WTC11 (cell line): ENCODE measurements at regions not wholly inside any gene's neighbourhood (a gene's known extent, or its start where the extent isn't known, plus 50 kb on each side); places are given as distances from the start of the nearest gene placed in this dataset.

Source experiments
- ATAC-seq: fragments of 200-7000 bp; cut with Tn5 transposase; 2 replicates; pipeline ENCODE4 v1.10.0; 2021; ENCODE audit warnings: mild to moderate bottlenecking, moderate library complexity
- CTCF ChIA-PET: fragments of 300-600 bp; sonication (Branson Sonifier 250); formaldehyde crosslinking; loops from one replicate; lab custom pipeline; 2021; ENCODE audit warnings: antibody characterized with exemption; lab: Charles Lee
- POLR2A ChIA-PET: fragments of 350-600 bp; sonication (Branson Sonifier 250); formaldehyde crosslinking; loops from one replicate; lab custom pipeline; 2021; ENCODE audit warnings: antibody characterized with exemption; lab: Charles Lee
- DNase-seq: peaks from one replicate; pipeline ENCODE4 v3.0.0; 2021; ENCODE audit warnings: low spot score
- H3K27ac Mint-ChIP-seq: 2 replicates; pipeline ENCODE4 v1.8.0; 2021; ENCODE audit warnings: mixed read lengths
- H3K27me3 Mint-ChIP-seq: 2 replicates; pipeline ENCODE4 v1.8.0; 2021; ENCODE audit warnings: low read depth, mild to moderate bottlenecking, moderate library complexity, mixed read lengths
- H3K36me3 Mint-ChIP-seq: 2 replicates; pipeline ENCODE4 v1.8.0; 2021; ENCODE audit warnings: mixed read lengths
- H3K4me1 Mint-ChIP-seq: 2 replicates; pipeline ENCODE4 v1.8.0; 2022; ENCODE audit warnings: mixed read lengths
- H3K4me3 Mint-ChIP-seq: 2 replicates; pipeline ENCODE4 v1.8.0; 2021; ENCODE audit warnings: mild to moderate bottlenecking, moderate library complexity, mixed read lengths
- H3K9me3 Mint-ChIP-seq: 2 replicates; pipeline ENCODE4 v1.8.0; 2021; ENCODE audit warnings: mixed read lengths
- ARID4B ChIP-seq: sonication (generic); formaldehyde crosslinking; IDR thresholded peaks from 2 replicates; pipeline ENCODE4 v1.8.0; 2023; ENCODE audit warnings: missing genetic modification reagents, mild to moderate bottlenecking, borderline replicate concordance
- ATF3 ChIP-seq: sonication (generic); formaldehyde crosslinking; conservative IDR thresholded peaks from 2 replicates; pipeline ENCODE4 v1.8.1; 2022; ENCODE audit warnings: mild to moderate bottlenecking, missing genetic modification reagents
- CREB1 ChIP-seq: sonication (generic); formaldehyde crosslinking; IDR thresholded peaks from 2 replicates; pipeline ENCODE4 v1.8.0; 2023; ENCODE audit warnings: mild to moderate bottlenecking, missing genetic modification reagents
- CREM ChIP-seq: sonication (generic); formaldehyde crosslinking; IDR thresholded peaks from 2 replicates; pipeline ENCODE4 v1.8.1; 2022; ENCODE audit warnings: mild to moderate bottlenecking, missing genetic modification reagents, moderate library complexity
- ELF4 ChIP-seq: sonication (generic); formaldehyde crosslinking; IDR thresholded peaks from 2 replicates; pipeline ENCODE4 v1.8.1; 2022; ENCODE audit warnings: low read depth, mild to moderate bottlenecking, moderate library complexity, missing genetic modification reagents
- GABPB1 ChIP-seq: sonication (generic); formaldehyde crosslinking; IDR thresholded peaks from 2 replicates; pipeline ENCODE4 v1.8.1; 2023; ENCODE audit warnings: mild to moderate bottlenecking, missing genetic modification reagents
- JAZF1 ChIP-seq: fragments of 250-450 bp; sonication (Bioruptor Pico); IDR thresholded peaks from 2 replicates; pipeline ENCODE4 v1.9.0; 2021; ENCODE audit warnings: moderate library complexity, mild to moderate bottlenecking, inconsistent platforms
- MAX ChIP-seq: sonication (generic); formaldehyde crosslinking; IDR thresholded peaks from 2 replicates; pipeline ENCODE4 v1.8.0; 2022; ENCODE audit warnings: mild to moderate bottlenecking, missing genetic modification reagents
- NFE2L1 ChIP-seq: sonication (generic); formaldehyde crosslinking; IDR thresholded peaks from 2 replicates; pipeline ENCODE4 v1.8.1; 2023; ENCODE audit warnings: missing genetic modification reagents
- NR3C1 ChIP-seq: sonication (generic); formaldehyde crosslinking; conservative IDR thresholded peaks from 2 replicates; pipeline ENCODE4 v1.8.1; 2023; ENCODE audit warnings: low read depth, mild to moderate bottlenecking, missing genetic modification reagents
- PRRX2 ChIP-seq: fragments of 250-450 bp; sonication (Bioruptor Pico); IDR thresholded peaks from 2 replicates; pipeline ENCODE4 v1.8.0; 2021; ENCODE audit warnings: mild to moderate bottlenecking
- RELA ChIP-seq: sonication (generic); formaldehyde crosslinking; IDR thresholded peaks from 2 replicates; pipeline ENCODE4 v1.8.1; 2022; ENCODE audit warnings: missing genetic modification reagents, mild to moderate bottlenecking, borderline replicate concordance
- TEAD1 ChIP-seq: sonication (generic); formaldehyde crosslinking; IDR thresholded peaks from 2 replicates; pipeline ENCODE4 v1.8.0; 2022; ENCODE audit warnings: mild to moderate bottlenecking, missing genetic modification reagents
- ZNF423 ChIP-seq: fragments of 250-450 bp; sonication (Bioruptor Pico); IDR thresholded peaks from 2 replicates; pipeline ENCODE4 v2.1.2; 2022; ENCODE audit warnings: mild to moderate bottlenecking, moderate library complexity
- TF ChIP-seq, protein P1 (sequence below): sonication (generic); formaldehyde crosslinking; IDR thresholded peaks from 2 replicates; pipeline ENCODE4 v1.8.0; 2022; ENCODE audit warnings: mild to moderate bottlenecking, missing genetic modification reagents
- TF ChIP-seq, protein P2 (sequence below): sonication (generic); formaldehyde crosslinking; IDR thresholded peaks from 2 replicates; pipeline ENCODE4 v1.8.0; 2022; ENCODE audit warnings: missing genetic modification reagents
- TF ChIP-seq, protein P3 (sequence below): sonication (generic); formaldehyde crosslinking; IDR thresholded peaks from 2 replicates; pipeline ENCODE4 v1.8.1; 2022; ENCODE audit warnings: low read depth, missing genetic modification reagents, borderline replicate concordance
- TF ChIP-seq, protein P4 (sequence below): sonication (generic); formaldehyde crosslinking; IDR thresholded peaks from 2 replicates; pipeline ENCODE4 v1.8.0; 2023; ENCODE audit warnings: missing genetic modification reagents
- TF ChIP-seq, protein P5 (sequence below): sonication (generic); formaldehyde crosslinking; IDR thresholded peaks from 2 replicates; pipeline ENCODE4 v1.8.1; 2023; ENCODE audit warnings: mild to moderate bottlenecking, missing genetic modification reagents

DNA sequence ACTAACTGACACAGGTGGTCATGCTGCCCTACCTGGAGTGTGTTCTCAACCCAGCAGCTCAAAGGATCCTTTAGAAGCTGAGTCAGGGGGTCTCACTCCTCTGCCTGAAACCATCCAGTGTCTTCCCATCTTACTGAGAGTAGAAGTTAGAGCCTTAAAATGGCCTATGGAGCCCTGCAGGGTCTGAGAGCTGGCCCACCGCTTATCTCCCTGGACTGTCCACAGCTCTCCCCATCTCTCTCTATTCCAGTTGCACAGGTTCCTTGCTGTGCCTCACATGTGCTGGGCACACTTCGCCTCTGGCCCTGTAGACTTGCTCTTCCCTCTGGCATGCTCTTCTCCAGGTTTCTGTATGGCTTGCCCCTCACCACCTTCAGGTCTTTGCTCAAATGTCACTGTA lies 148.6 kb upstream of the CACNA1E start:
- TF ChIP-seq ARID4B (CRISPR knock-in tag), result no peak
- no peak for TF ChIP-seq CREB1
- no peak for TF ChIP-seq MAX (CRISPR knock-in tag)
- TF ChIP-seq JAZF1, result no peak
- TF ChIP-seq ZNF423 (CRISPR knock-in tag), result no peak
- TF ChIP-seq, protein P1, sequence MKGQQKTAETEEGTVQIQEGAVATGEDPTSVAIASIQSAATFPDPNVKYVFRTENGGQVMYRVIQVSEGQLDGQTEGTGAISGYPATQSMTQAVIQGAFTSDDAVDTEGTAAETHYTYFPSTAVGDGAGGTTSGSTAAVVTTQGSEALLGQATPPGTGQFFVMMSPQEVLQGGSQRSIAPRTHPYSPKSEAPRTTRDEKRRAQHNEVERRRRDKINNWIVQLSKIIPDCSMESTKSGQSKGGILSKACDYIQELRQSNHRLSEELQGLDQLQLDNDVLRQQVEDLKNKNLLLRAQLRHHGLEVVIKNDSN (CRISPR knock-in tag), result no peak
- TF ChIP-seq, protein P2, sequence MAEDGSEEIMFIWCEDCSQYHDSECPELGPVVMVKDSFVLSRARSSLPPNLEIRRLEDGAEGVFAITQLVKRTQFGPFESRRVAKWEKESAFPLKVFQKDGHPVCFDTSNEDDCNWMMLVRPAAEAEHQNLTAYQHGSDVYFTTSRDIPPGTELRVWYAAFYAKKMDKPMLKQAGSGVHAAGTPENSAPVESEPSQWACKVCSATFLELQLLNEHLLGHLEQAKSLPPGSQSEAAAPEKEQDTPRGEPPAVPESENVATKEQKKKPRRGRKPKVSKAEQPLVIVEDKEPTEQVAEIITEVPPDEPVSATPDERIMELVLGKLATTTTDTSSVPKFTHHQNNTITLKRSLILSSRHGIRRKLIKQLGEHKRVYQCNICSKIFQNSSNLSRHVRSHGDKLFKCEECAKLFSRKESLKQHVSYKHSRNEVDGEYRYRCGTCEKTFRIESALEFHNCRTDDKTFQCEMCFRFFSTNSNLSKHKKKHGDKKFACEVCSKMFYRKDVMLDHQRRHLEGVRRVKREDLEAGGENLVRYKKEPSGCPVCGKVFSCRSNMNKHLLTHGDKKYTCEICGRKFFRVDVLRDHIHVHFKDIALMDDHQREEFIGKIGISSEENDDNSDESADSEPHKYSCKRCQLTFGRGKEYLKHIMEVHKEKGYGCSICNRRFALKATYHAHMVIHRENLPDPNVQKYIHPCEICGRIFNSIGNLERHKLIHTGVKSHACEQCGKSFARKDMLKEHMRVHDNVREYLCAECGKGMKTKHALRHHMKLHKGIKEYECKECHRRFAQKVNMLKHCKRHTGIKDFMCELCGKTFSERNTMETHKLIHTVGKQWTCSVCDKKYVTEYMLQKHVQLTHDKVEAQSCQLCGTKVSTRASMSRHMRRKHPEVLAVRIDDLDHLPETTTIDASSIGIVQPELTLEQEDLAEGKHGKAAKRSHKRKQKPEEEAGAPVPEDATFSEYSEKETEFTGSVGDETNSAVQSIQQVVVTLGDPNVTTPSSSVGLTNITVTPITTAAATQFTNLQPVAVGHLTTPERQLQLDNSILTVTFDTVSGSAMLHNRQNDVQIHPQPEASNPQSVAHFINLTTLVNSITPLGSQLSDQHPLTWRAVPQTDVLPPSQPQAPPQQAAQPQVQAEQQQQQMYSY (CRISPR knock-in tag), result no peak
- TF ChIP-seq ELF4 (CRISPR knock-in tag), result no peak
- no peak for TF ChIP-seq RELA (CRISPR knock-in tag)
- no peak for TF ChIP-seq NFE2L1 (CRISPR knock-in tag)
- TF ChIP-seq, protein P3, sequence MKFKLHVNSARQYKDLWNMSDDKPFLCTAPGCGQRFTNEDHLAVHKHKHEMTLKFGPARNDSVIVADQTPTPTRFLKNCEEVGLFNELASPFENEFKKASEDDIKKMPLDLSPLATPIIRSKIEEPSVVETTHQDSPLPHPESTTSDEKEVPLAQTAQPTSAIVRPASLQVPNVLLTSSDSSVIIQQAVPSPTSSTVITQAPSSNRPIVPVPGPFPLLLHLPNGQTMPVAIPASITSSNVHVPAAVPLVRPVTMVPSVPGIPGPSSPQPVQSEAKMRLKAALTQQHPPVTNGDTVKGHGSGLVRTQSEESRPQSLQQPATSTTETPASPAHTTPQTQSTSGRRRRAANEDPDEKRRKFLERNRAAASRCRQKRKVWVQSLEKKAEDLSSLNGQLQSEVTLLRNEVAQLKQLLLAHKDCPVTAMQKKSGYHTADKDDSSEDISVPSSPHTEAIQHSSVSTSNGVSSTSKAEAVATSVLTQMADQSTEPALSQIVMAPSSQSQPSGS (CRISPR knock-in tag), result no peak
- TF ChIP-seq, protein P4, sequence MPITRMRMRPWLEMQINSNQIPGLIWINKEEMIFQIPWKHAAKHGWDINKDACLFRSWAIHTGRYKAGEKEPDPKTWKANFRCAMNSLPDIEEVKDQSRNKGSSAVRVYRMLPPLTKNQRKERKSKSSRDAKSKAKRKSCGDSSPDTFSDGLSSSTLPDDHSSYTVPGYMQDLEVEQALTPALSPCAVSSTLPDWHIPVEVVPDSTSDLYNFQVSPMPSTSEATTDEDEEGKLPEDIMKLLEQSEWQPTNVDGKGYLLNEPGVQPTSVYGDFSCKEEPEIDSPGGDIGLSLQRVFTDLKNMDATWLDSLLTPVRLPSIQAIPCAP (CRISPR knock-in tag), result no peak
- TF ChIP-seq, all 79 proteins: peak for 0
- ChIA-PET CTCF (no interaction called here), POLR2A (no interaction called here)
- ATAC-seq, result no peak
- Mint-ChIP-seq H3K4me1 (no peaks in the 10 kb centered on the region), H3K4me3 (no peak overlapping the region), H3K9me3 (peaks cover 9% of the 10 kb centered on the region), H3K27me3 (no peaks in the 10 kb centered on the region), H3K36me3 (no peaks in the 10 kb centered on the region), H3K27ac (no peak overlapping the region)
- no peak for DNase-seq

DNA sequence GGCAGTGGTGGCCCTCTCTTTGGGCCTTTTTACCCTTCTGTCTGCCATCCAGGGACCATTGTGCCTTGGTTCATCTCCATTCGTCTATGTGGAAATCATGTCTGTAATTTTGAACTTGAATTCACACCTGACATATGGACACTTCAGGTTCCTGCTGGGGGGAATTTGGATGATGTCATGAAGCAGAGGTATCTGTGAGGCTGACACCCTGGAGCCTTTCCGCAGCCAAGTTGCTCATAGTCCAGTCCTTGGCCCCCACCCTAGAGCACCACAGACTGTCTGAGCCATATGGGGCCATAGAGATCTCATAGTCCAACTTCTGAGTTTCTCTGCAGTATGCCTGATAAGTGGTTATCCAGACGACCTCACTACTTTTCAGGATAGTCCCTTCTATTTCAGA lies 147.7 kb upstream of the CACNA1E start:
- Mint-ChIP-seq H3K27ac (no peak overlapping the region), H3K4me3 (no peak overlapping the region), H3K4me1 (no peaks in the 10 kb centered on the region)
- TF ChIP-seq CREM (CRISPR knock-in tag), result no peak
- no peak for TF ChIP-seq JAZF1
- no peak for TF ChIP-seq ATF3
- TF ChIP-seq, protein P5, sequence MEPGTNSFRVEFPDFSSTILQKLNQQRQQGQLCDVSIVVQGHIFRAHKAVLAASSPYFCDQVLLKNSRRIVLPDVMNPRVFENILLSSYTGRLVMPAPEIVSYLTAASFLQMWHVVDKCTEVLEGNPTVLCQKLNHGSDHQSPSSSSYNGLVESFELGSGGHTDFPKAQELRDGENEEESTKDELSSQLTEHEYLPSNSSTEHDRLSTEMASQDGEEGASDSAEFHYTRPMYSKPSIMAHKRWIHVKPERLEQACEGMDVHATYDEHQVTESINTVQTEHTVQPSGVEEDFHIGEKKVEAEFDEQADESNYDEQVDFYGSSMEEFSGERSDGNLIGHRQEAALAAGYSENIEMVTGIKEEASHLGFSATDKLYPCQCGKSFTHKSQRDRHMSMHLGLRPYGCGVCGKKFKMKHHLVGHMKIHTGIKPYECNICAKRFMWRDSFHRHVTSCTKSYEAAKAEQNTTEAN (CRISPR knock-in tag), result no peak
- no peak for TF ChIP-seq PRRX2 (CRISPR knock-in tag)
- TF ChIP-seq NR3C1 (CRISPR knock-in tag), result no peak
- no peak for TF ChIP-seq TEAD1
- TF ChIP-seq GABPB1 (CRISPR knock-in tag), result no peak

More for the DNA sequence above, 147.7 kb upstream of the CACNA1E start:
- Mint-ChIP-seq H3K36me3 (no peaks in the 10 kb centered on the region), H3K9me3 (peaks cover 9% of the 10 kb centered on the region), H3K27me3 (no peaks in the 10 kb centered on the region)
- ChIA-PET CTCF (no interaction called here), POLR2A (no interaction called here)
- ATAC-seq (no peak), DNase-seq (no peak)
